Calu3 (cell line): ENCODE measurements at regions not wholly inside any gene's neighbourhood (a gene's known extent, or its start where the extent isn't known, plus 50 kb on each side); places are given as distances from the start of the nearest gene placed in this dataset.

Source experiments
- BruUV-seq: library from RNA; stranded (reverse); fragments of 400-500 nt; replicated peaks from 2 replicates; lab custom pipeline; 2021; lab: Mats Ljungman, UMichigan
- CTCF ChIA-PET: fragments of 300-600 bp; sonication (Branson Sonifier 250); formaldehyde crosslinking; loops from one replicate; lab custom pipeline; 2022; ENCODE audit warnings: antibody characterized with exemption; lab: Charles Lee
- DNase-seq: peaks from one replicate; pipeline ENCODE4 v3.0.0; 2022
- H3K27ac Mint-ChIP-seq: one replicate; pipeline ENCODE4 v1.8.0; 2022; ENCODE audit warnings: mixed read lengths; ENCODE audit not compliant: unreplicated experiment
- H3K27me3 Mint-ChIP-seq: one replicate; pipeline ENCODE4 v1.8.0; 2022; ENCODE audit warnings: mixed read lengths; ENCODE audit not compliant: unreplicated experiment
- H3K36me3 Mint-ChIP-seq: one replicate; pipeline ENCODE4 v1.8.0; 2022; ENCODE audit warnings: mild to moderate bottlenecking, moderate library complexity, mixed read lengths; ENCODE audit not compliant: insufficient read depth, unreplicated experiment
- H3K4me1 Mint-ChIP-seq: one replicate; pipeline ENCODE4 v1.8.0; 2022; ENCODE audit warnings: mild to moderate bottlenecking, low read depth, mixed read lengths; ENCODE audit not compliant: unreplicated experiment
- H3K4me3 Mint-ChIP-seq: one replicate; pipeline ENCODE4 v1.8.0; 2022; ENCODE audit warnings: mild to moderate bottlenecking, low read depth, moderate library complexity, mixed read lengths; ENCODE audit not compliant: unreplicated experiment
- H3K9me3 Mint-ChIP-seq: one replicate; pipeline ENCODE4 v1.8.0; 2022; ENCODE audit warnings: low read depth, mixed read lengths; ENCODE audit not compliant: unreplicated experiment
- intact Hi-C: fragments of 100-400 bp; cut with micrococcal nuclease; formaldehyde crosslinking; loops from one replicate; pipeline ENCODE4 v1.10.0; 2022; ENCODE audit not compliant: unreplicated experiment
- TF ChIP-seq, protein P1 (sequence below): fragments of 200-600 bp; IDR thresholded peaks from one replicate; pipeline ENCODE4 v1.8.0; 2022; ENCODE audit warnings: antibody characterized with exemption; ENCODE audit not compliant: unreplicated experiment

DNA sequence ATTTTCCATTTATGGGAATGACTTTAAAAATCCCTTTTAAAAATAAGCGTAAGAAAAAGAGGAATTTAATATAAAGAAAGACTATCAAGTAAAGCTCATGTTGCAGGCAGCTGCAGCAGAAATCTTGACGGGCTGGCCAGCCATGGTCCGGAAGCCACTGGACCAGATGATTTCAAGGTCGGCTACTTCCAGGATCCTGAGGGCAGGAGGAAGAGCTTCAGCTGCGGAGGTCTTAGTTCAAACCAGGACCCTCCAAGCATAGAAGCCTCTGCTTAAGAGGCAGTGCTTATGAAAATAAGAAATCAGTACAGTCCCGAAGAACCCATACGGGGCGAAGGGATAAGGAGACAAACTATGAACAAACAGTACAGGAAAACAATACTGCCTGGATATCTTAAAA lies 220.2 kb upstream of the CELF2 start:
- H3K27ac Mint-ChIP-seq: no peak overlapping the region
- TF ChIP-seq, protein P1, sequence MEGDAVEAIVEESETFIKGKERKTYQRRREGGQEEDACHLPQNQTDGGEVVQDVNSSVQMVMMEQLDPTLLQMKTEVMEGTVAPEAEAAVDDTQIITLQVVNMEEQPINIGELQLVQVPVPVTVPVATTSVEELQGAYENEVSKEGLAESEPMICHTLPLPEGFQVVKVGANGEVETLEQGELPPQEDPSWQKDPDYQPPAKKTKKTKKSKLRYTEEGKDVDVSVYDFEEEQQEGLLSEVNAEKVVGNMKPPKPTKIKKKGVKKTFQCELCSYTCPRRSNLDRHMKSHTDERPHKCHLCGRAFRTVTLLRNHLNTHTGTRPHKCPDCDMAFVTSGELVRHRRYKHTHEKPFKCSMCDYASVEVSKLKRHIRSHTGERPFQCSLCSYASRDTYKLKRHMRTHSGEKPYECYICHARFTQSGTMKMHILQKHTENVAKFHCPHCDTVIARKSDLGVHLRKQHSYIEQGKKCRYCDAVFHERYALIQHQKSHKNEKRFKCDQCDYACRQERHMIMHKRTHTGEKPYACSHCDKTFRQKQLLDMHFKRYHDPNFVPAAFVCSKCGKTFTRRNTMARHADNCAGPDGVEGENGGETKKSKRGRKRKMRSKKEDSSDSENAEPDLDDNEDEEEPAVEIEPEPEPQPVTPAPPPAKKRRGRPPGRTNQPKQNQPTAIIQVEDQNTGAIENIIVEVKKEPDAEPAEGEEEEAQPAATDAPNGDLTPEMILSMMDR: no peak
- BruUV-seq: no TSS peak
- H3K9me3 Mint-ChIP-seq: peaks cover 6% of the 10 kb centered on the region
- CTCF ChIA-PET: interaction anchor here (1.0 kb wide), 1 partner anchor 18 kb away, joined by 3 read pairs; no protein-coding TSS in a partner anchor
- peaks cover 5% of the 10 kb centered on the region for H3K36me3 Mint-ChIP-seq
- H3K4me1 Mint-ChIP-seq: peaks cover 24% of the 10 kb centered on the region
- no peak overlapping the region for H3K4me3 Mint-ChIP-seq
- DNase-seq: no peak
- intact Hi-C loops: no loop called here
- no peaks in the 10 kb centered on the region for H3K27me3 Mint-ChIP-seq

DNA sequence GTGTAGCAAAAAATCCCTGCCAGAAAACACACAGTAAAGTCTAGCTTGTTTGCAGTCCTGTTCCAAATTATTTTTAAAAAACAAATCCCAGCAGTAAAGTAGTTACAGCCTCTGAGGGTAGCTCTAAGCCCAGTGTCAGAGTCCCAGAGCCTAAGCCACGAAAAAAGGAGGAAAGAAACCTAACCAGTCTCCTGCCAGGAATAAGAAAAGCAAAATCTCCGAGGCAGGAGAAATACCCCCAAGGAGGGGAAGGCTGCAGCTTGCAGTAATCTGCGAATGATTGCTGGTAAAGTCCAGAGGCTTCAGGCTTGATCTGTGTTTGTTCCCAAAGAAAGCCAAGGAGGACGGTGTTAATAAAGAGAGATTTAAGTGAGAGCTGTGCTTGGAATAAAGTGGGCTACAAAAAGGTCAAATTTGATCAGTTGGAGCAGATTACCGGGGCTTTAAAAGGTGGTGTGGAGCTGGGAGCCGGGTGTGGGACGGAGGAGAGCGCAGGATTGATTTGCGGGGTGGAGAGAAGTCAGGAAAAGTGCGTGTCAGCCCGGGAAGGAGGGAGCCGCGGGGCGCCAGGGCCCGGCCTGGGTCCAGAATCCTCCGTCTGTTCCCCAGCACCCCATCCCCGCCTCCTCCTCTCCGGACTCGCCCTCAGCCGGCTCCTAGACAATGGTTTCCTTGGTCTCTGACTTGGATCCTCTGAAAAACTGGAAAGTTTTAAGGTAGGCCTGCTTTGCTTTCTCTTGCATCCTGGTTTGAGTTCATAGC lies 219.4 kb upstream of the CELF2 start:
- CTCF ChIA-PET: no interaction called here
- Mint-ChIP-seq H3K4me3 (no peak overlapping the region), H3K4me1 (peaks cover 16% of the 10 kb centered on the region), H3K9me3 (peaks cover 3% of the 10 kb centered on the region), H3K27me3 (no peaks in the 10 kb centered on the region), H3K27ac (no peak overlapping the region), H3K36me3 (peaks cover 5% of the 10 kb centered on the region)
- BruUV-seq: no TSS peak
- intact Hi-C loops: no loop called here
- TF ChIP-seq, protein P1: no peak
- no peak for DNase-seq

DNA sequence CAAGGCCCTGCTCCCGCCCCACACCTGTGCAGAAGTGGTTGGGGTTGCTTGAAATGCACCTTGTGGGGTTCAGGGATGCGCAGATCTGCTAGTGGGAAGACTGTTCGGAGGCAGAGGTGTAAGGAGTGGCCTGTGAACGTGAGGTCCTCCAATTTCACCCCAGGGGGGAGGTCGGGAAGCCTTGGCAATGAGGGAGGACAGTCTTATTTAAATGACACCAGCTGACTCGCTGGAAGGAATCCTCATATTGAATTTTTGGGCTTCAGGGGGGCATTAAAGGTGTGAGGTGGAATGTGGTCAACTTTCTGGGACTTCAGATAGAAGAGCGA lies 218.8 kb upstream of the CELF2 start:
- TF ChIP-seq, protein P1: no peak
- Mint-ChIP-seq H3K36me3 (peaks cover 5% of the 10 kb centered on the region), H3K27me3 (no peaks in the 10 kb centered on the region), H3K27ac (no peak overlapping the region), H3K4me3 (no peak overlapping the region), H3K4me1 (peaks cover 14% of the 10 kb centered on the region), H3K9me3 (peaks cover 3% of the 10 kb centered on the region)
- intact Hi-C loops: no loop called here
- BruUV-seq: no TSS peak
- DNase-seq: no peak
- CTCF ChIA-PET: no interaction called here

DNA sequence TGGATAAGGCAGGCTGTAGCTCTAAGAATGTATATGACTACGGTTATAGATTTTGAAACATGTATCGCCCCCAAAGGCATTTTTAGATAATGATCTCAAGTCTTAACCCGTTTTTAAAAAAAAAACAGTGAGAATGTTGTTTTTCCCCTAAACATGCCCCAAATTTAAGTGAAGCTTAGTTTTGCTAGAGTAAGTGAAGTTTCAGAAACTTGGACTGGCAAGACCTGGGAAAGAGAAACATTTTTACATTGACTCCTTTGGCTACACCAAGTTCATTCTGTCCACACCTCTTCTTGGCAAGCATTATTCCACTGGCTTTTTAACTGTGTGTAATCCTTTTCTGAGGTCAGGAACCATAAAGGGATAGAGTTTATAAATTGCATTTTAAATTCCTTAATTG lies 216.7 kb upstream of the CELF2 start:
- Mint-ChIP-seq H3K27me3 (no peaks in the 10 kb centered on the region), H3K36me3 (peaks cover 5% of the 10 kb centered on the region), H3K27ac (no peak overlapping the region), H3K4me3 (no peak overlapping the region), H3K4me1 (peaks cover 14% of the 10 kb centered on the region), H3K9me3 (peaks cover 3% of the 10 kb centered on the region)
- DNase-seq: no peak
- no TSS peak for BruUV-seq
- CTCF ChIA-PET: no interaction called here
- TF ChIP-seq, protein P1: no peak
- intact Hi-C loops: no loop called here
